Esophagus squamous epithelium (tissue), 4 donors: ENCODE measurements at regions not wholly inside any gene's neighbourhood (a gene's known extent, or its start where the extent isn't known, plus 50 kb on each side); places are given as distances from the start of the nearest gene placed in this dataset.
"Not testable (repeated sequence)": the region's sequence is repeated elsewhere in the genome, so short reads cannot be mapped to it uniquely, and the experiment has no call there.

Experiments used
- POLR2A ChIP-seq, 4 donors: fragments of 450-650 bp; IDR thresholded peaks; one replicate each; pipeline ENCODE4 v1.6.1; 2017; ENCODE audit warnings: antibody characterized with exemption in 4 of 4, mild to moderate bottlenecking in 4 of 4, moderate library complexity in 3 of 4
- TF ChIP-seq, protein P1 (sequence below), 6 experiments: fragments of 450-650 bp in 4 of 6; fragments of 200-600 bp in 2 of 6; sonication (generic) in 2 of 6; IDR thresholded peaks; one replicate each; pipeline ENCODE4 v1.5.1; 2016 to 2019; ENCODE audit warnings: antibody characterized with exemption in 6 of 6, mild to moderate bottlenecking in 4 of 6, moderate library complexity in 4 of 6

DNA sequence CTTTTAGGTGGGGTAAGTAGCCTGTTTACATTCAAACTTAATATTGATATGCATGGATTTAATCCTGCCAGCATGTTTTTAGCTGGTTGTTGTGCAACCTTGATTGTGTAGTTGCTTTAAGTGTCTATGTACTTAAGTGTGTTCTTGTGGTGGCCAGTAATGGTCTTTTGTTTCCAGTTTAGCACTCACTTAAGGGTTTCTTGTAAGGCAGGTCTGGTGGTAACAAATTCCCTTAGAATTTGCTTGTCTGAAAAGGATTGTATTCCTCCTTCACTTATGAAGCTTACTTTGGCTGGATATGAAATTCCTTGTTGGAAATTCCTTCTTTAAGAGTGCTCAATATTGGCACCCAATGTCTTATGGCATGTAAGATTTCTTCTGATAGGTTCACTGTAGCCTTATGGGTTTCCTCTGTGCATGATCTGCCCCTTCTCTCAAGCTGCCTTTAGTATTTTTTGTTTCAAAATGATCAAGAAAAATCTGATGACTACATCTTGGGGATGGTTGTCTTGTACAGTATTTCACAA lies 289.0 kb upstream of the C1QTNF3 start:
- not testable (repeated sequence) for TF ChIP-seq POLR2A (IDR thresholded peaks at IDR 0.05)
- TF ChIP-seq, protein P1, sequence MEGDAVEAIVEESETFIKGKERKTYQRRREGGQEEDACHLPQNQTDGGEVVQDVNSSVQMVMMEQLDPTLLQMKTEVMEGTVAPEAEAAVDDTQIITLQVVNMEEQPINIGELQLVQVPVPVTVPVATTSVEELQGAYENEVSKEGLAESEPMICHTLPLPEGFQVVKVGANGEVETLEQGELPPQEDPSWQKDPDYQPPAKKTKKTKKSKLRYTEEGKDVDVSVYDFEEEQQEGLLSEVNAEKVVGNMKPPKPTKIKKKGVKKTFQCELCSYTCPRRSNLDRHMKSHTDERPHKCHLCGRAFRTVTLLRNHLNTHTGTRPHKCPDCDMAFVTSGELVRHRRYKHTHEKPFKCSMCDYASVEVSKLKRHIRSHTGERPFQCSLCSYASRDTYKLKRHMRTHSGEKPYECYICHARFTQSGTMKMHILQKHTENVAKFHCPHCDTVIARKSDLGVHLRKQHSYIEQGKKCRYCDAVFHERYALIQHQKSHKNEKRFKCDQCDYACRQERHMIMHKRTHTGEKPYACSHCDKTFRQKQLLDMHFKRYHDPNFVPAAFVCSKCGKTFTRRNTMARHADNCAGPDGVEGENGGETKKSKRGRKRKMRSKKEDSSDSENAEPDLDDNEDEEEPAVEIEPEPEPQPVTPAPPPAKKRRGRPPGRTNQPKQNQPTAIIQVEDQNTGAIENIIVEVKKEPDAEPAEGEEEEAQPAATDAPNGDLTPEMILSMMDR (IDR thresholded peaks at IDR 0.05), result not testable (repeated sequence)
